Keratinocyte (primary cell): ENCODE measurements at regions not wholly inside any gene's neighbourhood (a gene's known extent, or its start where the extent isn't known, plus 50 kb on each side); places are given as distances from the start of the nearest gene placed in this dataset.
"Not testable (repeated sequence)": the region's sequence is repeated elsewhere in the genome, so short reads cannot be mapped to it uniquely, and the experiment has no call there.

Source experiments
- CTCF ChIP-seq, 3 experiments: IDR thresholded peaks in 1 of 3; conservative IDR thresholded peaks in 1 of 3; optimal IDR thresholded peaks in 1 of 3; 2 replicates in 2 of 3; 3 replicates in 1 of 3; pipeline versions ENCODE3 to v1.5.1; 2011; ENCODE audit warnings: low read length in 3 of 3, mild to moderate bottlenecking in 3 of 3, moderate library complexity in 2 of 3, control low read depth in 1 of 3, inconsistent platforms in 1 of 3; ENCODE audit not compliant: insufficient read depth in 2 of 3; ENCODE audit errors: extremely low read depth in 1 of 3
- EZH2 ChIP-seq: IDR thresholded peaks from one replicate; pipeline ENCODE4 v1.6.1; 2012; ENCODE audit warnings: inconsistent platforms, mild to moderate bottlenecking, low read length, moderate library complexity

- not testable (repeated sequence) for TF ChIP-seq EZH2; CTCF (optimal IDR thresholded peaks at IDR 0.05 in 1 of 3, IDR thresholded peaks at IDR 0.05 in 1 of 3, conservative IDR thresholded peaks at IDR 0.05 in 1 of 3; ENCODE audit: extremely low read depth in 1 of 3, insufficient read depth in 2 of 3, low read length in 3 of 3)
Measured at GRCh38 chr7:36060388-36060787, 92.7 kb upstream of the EEPD1 start.
